ENCODE measurements at regions not wholly inside any gene's neighbourhood (a gene's known extent, or its start where the extent isn't known, plus 50 kb on each side); places are given as distances from the start of the nearest gene placed in this dataset.

DNA sequence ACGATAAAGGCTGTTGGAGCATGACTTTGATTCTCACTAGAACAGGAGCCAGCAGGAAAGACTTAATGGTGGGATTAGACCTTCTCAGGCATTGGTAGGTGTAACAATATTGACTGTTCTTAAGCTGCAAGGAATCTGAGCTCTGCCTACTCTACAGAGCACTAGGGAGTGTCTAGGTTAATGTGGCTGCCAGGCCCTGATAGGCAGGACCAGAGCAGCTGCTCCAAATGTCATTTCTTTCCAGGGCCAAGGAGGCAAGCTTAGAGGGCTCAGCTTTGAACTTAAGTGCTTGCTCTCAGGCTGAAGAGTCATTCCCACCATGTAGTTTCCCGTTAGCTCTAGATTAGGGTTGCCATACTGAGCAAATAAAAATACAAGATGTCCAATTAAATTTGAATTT, 96.8 kb downstream of the RAB18 start:
- TF ChIP-seq POLR2A (IDR thresholded peaks at IDR 0.05; ENCODE audit: low read depth) (no peak), POLR2AphosphoS5 (IDR thresholded peaks at IDR 0.05) (no peak), EP300 (IDR thresholded peaks at IDR 0.05) (no peak)
- TF ChIP-seq, protein P1, sequence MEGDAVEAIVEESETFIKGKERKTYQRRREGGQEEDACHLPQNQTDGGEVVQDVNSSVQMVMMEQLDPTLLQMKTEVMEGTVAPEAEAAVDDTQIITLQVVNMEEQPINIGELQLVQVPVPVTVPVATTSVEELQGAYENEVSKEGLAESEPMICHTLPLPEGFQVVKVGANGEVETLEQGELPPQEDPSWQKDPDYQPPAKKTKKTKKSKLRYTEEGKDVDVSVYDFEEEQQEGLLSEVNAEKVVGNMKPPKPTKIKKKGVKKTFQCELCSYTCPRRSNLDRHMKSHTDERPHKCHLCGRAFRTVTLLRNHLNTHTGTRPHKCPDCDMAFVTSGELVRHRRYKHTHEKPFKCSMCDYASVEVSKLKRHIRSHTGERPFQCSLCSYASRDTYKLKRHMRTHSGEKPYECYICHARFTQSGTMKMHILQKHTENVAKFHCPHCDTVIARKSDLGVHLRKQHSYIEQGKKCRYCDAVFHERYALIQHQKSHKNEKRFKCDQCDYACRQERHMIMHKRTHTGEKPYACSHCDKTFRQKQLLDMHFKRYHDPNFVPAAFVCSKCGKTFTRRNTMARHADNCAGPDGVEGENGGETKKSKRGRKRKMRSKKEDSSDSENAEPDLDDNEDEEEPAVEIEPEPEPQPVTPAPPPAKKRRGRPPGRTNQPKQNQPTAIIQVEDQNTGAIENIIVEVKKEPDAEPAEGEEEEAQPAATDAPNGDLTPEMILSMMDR (IDR thresholded peaks at IDR 0.05), result no peak
